ENCODE measurements at regions not wholly inside any gene's neighbourhood (a gene's known extent, or its start where the extent isn't known, plus 50 kb on each side); places are given as distances from the start of the nearest gene placed in this dataset.

DNA sequence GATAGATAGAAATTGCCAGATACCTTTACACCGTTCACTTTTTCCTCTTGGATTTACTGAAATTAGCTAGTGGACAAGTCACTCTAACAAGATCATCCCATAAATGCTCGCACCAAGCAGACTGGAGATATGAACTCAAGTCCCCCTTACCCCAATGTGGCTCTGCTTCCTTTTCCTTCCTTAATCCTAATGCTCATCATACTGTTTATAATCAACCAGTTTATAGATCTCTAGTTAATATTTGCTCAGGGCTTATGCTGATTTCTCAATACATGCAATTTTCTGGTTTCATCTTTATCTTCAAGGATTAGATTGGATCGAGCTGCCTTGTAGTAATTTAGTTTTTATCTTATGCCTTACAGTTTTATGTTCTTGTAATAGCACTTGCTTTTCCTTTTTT is 318.3 kb upstream of the KLHL29 start:
- no peak for DNase-seq

DNA sequence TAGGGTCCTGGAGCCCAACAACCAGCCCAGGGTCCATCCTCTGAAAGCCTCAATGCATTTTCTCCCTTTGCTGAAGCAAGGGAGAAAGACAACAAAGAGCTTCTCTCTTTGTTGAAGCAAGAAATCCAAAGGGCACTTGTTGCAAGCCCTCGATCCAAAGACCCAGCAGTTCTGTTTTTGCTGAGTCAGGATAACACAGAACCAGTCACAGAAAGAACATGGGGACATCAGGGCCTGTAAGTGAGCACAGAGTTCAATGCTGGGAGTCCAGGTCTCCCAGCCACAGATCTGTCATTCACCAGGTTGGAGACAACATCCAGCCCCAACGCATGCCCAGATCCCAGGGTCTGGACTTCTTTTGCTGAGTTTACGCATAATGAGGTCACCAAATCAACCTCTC is 315.8 kb upstream of the KLHL29 start:
- no peak for DNase-seq

GRCh38 chr2:23069923-23070322 is 315.1 kb upstream of the KLHL29 start:
- no peak for DNase-seq

- DNase-seq = no peak
Observed at GRCh38 chr2:23073056-23073455, 311.9 kb upstream of the KLHL29 start.

- no peak for DNase-seq
Observed at GRCh38 chr2:23073671-23074070, 311.3 kb upstream of the KLHL29 start.

GRCh38 chr2:23077596-23077995 is 307.4 kb upstream of the KLHL29 start:
- DNase-seq = no peak

DNA sequence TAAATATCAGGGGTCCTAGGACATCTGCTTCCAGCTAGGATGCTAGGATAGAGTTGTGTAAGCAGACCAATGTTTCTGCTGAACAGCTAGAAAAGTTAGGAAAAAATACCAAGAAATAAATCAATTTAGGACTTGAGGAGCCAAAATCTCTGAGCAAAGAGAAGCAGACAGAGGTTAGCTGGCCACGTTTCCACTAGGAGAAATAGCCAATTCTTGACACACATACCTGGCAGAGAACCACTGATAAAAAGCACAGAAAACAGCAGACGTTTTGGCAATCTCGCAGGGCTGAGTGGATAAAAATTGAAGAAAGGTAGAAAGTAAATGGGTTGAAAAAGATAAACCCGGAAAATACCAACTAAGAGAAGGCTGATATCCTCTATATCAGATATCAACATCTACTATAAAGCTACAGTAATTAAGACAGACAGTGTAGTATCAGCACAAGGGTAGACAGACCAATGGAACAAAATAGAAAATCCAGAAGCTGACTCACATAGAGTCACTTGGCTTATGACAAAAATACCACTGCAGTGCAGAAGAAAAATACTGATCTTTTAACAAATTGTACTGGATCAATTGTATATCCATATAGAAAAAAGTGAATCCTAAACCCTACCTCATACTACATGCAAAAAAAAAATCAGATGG is 306.1 kb upstream of the KLHL29 start:
- DNase-seq = no peak

- DNase-seq = no peak
Observed at GRCh38 chr2:23083966-23084365, 301.0 kb upstream of the KLHL29 start.

DNA sequence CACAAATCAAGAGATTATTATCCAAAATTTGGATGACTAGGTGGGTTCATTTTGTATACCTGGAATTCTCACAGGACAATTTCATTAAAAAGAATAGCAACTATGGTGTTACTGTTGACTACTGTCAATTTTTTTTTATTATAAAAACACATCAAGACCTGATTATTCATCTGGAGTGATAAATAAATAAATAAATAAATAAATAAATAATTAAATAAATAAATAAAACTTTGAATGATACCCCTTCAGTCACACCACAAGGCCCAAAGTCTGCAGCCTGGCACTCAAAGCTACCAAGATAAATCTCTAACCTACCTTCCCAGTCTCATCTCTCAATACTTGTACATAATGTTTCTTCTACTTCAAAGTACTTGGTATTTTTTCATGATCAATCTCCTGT is 294.0 kb upstream of the KLHL29 start:
- DNase-seq = no peak

- DNase-seq = no peak
Observed at GRCh38 chr2:23091900-23092299, 293.1 kb upstream of the KLHL29 start.

DNA sequence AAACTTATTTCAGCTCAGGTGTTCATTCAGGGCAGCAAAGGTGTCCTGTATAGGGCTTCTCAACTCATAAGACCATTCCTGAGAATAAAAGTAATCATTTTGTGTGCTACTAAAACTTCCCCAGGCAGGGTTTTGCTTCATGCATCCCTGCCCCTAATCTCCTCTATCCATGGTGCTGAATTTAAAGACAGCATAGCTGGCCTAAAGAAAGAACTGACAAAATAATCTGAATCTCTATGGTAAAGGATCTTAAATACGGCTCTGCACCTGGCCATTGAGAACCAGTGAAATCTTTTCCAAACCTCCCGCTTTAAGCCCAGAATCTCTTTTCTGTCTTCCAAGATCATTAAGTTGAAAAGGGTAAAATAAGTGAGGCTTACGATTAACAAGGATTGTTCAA is 292.1 kb upstream of the KLHL29 start:
- no peak for DNase-seq

DNA sequence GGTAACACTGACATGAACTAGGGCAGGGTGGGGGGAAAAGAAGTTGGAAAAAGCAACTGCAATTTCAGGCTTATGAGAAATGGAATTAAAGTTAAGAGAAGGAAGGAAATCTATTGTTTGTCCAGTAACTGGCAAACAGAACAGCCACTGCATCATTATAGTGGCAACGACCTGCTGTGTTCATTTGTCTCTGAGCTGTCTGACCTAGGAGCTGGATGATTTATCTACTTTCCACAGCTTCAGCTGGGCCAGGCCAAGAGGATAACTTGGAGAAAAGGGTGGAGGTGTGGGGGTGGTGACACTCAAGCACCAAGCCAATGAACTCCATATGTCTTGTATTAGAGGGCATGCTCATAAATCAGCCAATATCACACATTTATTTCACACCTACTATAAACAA is 291.5 kb upstream of the KLHL29 start:
- no peak for DNase-seq

DNA sequence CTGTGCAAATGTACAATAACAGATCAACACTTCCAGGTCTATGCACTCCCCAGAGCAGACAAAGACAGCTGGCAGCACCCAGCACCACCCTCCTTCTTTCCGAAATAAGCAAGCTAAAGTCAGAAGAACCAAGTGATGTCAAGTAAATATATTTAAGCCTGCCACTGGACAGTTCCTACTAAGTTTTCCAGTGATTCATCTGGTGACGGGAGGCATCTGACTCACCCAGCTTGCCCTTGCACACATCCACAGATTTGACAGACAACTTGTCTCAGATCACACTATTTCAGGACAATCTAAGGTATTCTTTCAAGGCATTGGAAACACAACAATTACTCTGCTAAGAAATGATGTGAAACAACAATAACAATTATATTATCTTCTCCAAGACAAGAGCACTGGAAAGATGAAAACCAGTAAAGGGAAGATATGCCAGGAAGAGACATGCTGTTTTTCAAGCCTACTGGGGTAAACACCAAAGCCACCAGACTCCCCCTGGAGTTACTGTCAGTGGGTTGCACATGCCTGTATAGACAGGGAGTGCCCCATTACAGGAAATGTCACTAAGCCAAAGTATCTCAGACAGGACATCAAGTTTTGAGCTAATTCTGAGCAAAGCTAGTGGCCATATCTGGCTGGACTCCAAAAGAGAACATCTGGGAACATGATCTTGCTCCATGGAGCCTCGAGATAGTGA is 287.9 kb upstream of the KLHL29 start:
- DNase-seq = no peak

DNA sequence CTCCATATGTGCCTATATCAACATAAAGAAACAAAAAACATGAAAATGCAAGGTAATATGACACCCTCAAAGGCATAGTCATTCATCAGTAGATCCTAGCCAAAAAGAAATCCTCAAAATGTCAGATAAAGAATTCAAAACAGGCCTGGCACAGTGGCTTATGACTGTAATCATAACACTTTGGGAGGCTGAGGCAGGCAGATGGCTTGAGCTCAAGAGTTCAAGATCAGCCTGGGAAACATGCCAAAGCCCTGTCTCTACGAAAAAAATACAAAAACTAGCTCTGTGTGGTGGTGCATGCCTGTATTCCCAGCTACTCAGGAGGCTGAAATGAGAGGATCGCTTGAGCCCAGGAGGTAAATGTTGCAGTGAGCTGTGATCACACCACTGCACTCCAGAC is 284.6 kb upstream of the KLHL29 start:
- no peak for DNase-seq

DNA sequence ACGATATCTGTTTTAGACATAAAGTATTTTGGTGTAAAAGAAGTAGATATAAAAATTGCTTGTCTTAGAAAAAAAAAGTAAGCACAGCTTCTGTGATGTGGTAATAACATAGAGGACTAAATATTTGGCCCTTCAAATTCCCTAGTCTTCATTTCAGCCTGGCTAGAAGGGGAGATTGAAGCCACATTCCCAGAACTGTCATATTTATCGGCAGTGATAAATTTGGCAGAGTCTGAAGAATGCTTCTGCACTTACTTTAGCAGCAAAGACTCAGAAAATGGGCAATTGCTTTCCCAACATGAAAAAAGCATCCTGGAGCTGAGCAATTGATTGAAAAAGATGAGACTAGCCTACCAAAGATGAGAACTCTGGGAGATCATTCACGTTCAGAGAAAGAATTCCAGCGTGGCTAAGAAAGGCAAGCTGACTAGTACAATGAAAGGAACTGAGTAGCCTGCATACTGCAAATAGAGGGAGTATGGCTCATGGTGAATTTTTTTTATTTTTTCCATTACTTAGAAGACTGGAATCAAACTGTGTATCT is 278.7 kb upstream of the KLHL29 start:
- no peak for DNase-seq

DNA sequence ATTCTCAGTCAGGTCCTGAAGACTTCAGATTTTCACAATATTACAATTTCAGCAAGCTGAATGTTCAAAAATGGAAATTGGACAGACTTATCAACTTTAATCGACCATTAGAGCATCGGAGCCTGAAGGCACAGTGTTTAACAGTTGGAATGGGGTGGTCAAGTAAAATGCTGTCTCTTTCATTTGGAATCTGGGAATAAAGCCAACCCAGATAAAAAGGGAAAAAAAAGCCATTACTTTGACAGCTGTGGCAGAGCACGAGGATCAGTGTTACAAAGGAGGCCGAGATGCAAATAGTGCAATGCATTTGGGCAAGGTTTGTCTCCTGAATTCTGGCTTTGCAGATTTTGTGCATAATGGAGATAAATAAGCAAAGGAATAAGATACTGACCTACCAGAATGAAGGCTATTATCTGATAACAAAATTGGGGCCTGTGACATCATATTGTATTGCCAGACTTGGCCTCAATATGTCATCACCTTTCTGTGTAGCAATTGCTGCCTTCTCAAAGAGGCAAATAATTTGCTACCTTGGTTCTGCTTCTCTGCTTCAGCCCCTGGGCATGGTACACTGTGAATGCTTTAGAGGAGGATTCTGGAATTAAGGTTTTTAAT is 277.5 kb upstream of the KLHL29 start:
- no peak for DNase-seq

DNA sequence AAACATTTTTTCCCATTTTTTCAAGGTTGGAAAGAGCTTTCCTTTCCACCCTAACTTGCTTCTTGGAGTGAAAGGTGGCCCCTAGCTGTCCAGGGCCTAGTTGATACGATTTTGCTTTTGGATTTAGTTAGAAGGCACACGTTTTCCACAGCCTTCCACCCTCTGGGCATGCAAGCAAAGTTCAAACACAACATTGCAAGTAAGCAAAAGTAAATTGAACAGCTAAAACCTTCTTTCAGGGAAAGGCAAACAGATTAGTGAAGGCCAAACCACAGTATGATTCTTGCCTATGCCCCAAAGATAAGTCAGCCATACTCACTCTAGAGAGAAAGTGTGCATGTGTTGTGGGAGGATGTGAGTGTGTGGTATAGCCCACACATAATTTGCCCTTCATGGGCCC is 273.7 kb upstream of the KLHL29 start:
- no peak for DNase-seq

DNA sequence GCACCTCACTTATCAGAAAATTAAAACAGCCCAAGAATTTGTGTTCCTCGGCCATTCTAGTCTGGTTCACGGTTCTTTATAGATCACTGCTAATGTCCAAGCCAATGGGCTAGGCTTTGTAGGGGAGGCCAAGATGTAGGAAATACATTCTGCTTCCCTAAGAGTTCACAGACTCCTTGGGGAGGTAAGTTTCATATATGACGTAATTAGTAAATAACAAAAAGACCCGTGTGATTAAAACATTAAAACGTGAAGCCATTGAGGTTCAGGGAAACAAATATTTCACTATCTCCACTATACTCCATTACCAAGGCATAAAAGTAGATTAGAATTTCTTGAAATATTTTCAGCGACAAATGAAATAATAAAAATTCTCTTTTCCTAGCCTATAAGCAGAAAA is 272.5 kb upstream of the KLHL29 start:
- no peak for DNase-seq

GRCh38 chr2:23114299-23114698 is 270.7 kb upstream of the KLHL29 start:
- no peak for DNase-seq

GRCh38 chr2:23118313-23118712 is 266.7 kb upstream of the KLHL29 start:
- no peak for DNase-seq

- DNase-seq = no peak
Observed at GRCh38 chr2:23118894-23119293, 266.1 kb upstream of the KLHL29 start.

DNA sequence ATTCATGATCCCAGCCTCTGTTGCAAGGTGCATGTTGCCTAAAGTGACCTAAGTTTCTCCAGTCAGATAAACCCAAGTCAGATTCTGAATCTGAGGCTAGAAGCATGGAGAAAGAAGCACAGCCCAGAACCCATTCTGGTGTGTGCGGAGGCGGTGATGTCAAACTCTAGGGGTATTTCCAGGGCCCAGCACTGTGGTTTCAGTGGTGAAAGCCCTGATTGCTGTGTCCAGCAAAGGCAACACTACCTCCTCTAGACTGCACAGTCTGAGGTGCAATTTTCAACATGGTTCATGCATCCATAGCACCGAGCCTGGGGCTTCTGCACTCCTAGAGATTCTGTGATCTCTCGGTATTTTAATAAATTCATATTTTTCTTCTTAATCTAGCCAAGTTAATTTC is 264.8 kb upstream of the KLHL29 start:
- DNase-seq = no peak

DNA sequence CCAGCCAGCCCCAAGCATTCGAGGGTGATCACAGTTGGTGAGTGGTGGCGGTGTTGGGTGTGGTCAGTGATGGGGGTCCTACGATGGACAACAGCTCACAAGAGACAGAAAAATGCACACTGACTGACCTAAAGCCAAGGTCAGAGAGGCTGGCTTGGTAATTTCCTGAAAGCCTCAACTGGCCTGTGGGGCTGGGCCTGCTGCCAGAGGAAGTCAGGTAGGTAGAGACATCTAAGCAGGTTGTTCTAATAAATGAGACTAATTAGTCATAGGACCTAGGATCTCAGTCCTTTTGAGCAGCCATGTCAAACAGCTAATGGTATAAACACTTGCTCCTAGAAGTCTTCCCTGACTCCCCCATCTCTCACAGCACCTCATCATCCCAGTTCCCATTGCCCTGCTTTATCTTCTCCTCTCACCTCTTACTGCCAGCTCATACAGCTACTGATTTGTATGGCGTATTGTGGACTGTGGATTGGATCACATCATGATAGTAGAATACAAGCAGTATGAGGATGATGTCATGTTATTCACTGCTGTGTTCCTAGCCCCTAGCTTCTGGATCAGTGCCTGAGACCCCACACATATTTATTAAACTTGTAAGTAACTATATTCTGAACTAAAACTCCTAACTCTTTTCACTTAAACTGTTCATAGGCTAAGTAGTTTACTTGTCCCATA is 262.9 kb upstream of the KLHL29 start:
- DNase-seq = no peak
